DOHH2 (cell line): ENCODE measurements at regions not wholly inside any gene's neighbourhood (a gene's known extent, or its start where the extent isn't known, plus 50 kb on each side); places are given as distances from the start of the nearest gene placed in this dataset.

Experiments
- CTCF ChIP-seq: fragments of 200-600 bp; sonication (generic); IDR thresholded peaks from one replicate; pipeline ENCODE4 v1.5.1; 2014; ENCODE audit warnings: antibody characterized with exemption, mild to moderate bottlenecking, low read depth, low read length; ENCODE audit not compliant: poor library complexity, severe bottlenecking
- EZH2phosphoT487 ChIP-seq: fragments of 200-600 bp; sonication (generic); IDR thresholded peaks from 2 replicates; pipeline ENCODE4 v1.6.1; 2017; ENCODE audit warnings: borderline replicate concordance, mild to moderate bottlenecking, antibody characterized with exemption, low read length, moderate library complexity, mixed read lengths

GRCh38 chr7:66427956-66428355 is 200.7 kb upstream of the KCTD7 start:
- no peak for TF ChIP-seq CTCF
- no peak for TF ChIP-seq EZH2phosphoT487
